Activated naive CD4-positive, alpha-beta T cell (primary cell): ENCODE measurements at regions not wholly inside any gene's neighbourhood (a gene's known extent, or its start where the extent isn't known, plus 50 kb on each side); places are given as distances from the start of the nearest gene placed in this dataset.
"Not testable (repeated sequence)": the region's sequence is repeated elsewhere in the genome, so short reads cannot be mapped to it uniquely, and the experiment has no call there.

Source experiments
- DNase-seq, 4 experiments: peaks; one replicate each; lab custom pipeline; 2025; lab: John Stamatoyannopoulos, UW

- DNase-seq: no peak
These were observed 107.0 kb upstream of the MTAP start for GRCh38 chr9:21695443-21695842.

GRCh38 chr9:21695874-21696341 lies 106.5 kb upstream of the MTAP start:
- DNase-seq: no peak

- DNase-seq: no peak
These were observed 106.0 kb upstream of the MTAP start for GRCh38 chr9:21696411-21696871.

- DNase-seq: no peak
These were observed 94.2 kb upstream of the MTAP start for GRCh38 chr9:21708260-21708711.

- DNase-seq: no peak
These were observed 93.6 kb upstream of the MTAP start for GRCh38 chr9:21708856-21709255.

- peak; percentile 15 to 43 (median 35) for DNase-seq
These were observed 92.9 kb upstream of the MTAP start for GRCh38 chr9:21709464-21710058.

- no peak for DNase-seq
These were observed 91.8 kb upstream of the MTAP start for GRCh38 chr9:21710548-21711191.

GRCh38 chr9:21711504-21711903 lies 90.9 kb upstream of the MTAP start:
- no peak for DNase-seq

GRCh38 chr9:21715408-21715807 lies 87.0 kb upstream of the MTAP start:
- DNase-seq: no peak

GRCh38 chr9:21720758-21721157 lies 81.7 kb upstream of the MTAP start:
- DNase-seq: no peak

- not testable (repeated sequence) for DNase-seq
These were observed 75.0 kb upstream of the MTAP start for GRCh38 chr9:21727411-21727810.

- no peak for DNase-seq
These were observed 73.7 kb upstream of the MTAP start for GRCh38 chr9:21728781-21729180.

- no peak for DNase-seq
These were observed 72.8 kb upstream of the MTAP start for GRCh38 chr9:21729648-21730047.

- DNase-seq: no peak
These were observed 71.5 kb upstream of the MTAP start for GRCh38 chr9:21730899-21731298.

GRCh38 chr9:21741151-21741550 lies 61.3 kb upstream of the MTAP start:
- DNase-seq: no peak

- DNase-seq: no peak
These were observed 58.1 kb upstream of the MTAP start for GRCh38 chr9:21744320-21744719.

- no peak for DNase-seq
These were observed 57.6 kb upstream of the MTAP start for GRCh38 chr9:21744841-21745240.

- no peak for DNase-seq
These were observed 55.9 kb upstream of the MTAP start for GRCh38 chr9:21746550-21746949.

- DNase-seq: no peak
These were observed 55.3 kb upstream of the MTAP start for GRCh38 chr9:21747175-21747574.

GRCh38 chr9:21750021-21750735 lies 52.3 kb upstream of the MTAP start:
- DNase-seq: no peak

GRCh38 chr9:21751998-21752397 lies 50.4 kb upstream of the MTAP start:
- no peak for DNase-seq
